ENCODE measurements at regions not wholly inside any gene's neighbourhood (a gene's known extent, or its start where the extent isn't known, plus 50 kb on each side); places are given as distances from the start of the nearest gene placed in this dataset.

DNA sequence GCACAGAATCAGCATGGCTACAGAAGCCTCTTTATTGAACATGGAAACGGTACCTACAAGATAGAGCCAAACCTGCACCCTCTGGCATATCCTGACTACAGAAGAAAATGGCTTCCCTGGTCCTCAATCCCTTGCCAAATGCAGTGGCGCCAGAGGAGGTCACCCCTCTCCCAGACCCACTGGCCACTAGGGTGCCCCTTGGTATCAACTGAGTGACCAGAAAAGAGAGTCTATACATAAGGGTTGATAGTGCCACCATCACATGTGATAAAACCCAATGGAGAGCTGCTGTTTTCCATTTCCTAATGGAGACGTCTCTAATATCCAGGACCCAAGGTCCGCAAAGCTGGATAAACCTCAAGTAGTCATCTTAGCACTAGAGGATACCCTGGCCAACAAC, 52.7 kb upstream of the ALK start:
- no peak for DNase-seq

GRCh38 chr2:29977284-29977683, 55.9 kb upstream of the ALK start:
- DNase-seq: no peak

GRCh38 chr2:29981402-29981801, 60.0 kb upstream of the ALK start:
- DNase-seq: no peak

GRCh38 chr2:29983308-29983707, 61.9 kb upstream of the ALK start:
- DNase-seq: no peak

- DNase-seq: no peak
These were observed 65.8 kb upstream of the ALK start for GRCh38 chr2:29987146-29987545.

DNA sequence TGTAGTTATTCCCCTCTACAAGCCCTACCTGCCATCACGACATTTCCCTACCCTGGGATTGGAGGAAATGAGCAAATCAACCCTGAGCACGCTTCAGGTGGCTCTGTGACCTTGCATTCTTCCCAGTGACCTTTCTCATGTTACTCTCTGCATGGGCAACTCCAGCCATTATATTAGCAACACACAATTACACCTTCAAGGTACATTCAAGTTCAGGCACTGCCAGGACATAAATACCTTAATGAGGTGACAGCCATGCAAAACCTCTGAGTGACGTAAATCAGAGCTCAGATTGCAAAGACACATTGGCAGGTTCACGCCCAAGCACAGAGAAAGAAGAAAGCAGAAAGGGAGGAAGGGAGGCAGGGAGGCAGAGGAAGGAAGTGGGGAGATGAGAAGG, 68.7 kb upstream of the ALK start:
- DNase-seq: no peak

DNA sequence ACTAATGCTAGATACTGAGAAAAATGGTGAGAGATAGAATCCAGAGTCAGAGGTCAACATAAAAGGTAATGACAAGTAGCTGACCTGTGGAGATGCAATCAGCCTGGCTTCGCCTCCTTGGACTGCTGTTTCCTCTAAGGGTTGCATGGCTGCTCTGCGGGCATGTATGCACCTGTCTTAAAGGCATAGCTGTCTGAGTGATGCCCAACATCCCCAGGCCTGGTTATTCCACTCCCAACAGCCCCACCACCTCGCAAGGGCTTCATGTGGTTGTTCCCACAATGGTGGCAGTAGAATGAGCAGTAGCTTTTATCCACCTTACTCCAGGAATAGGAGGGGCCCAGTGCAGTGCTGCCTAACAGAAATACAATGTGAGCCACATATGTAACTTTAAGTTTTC, 69.7 kb upstream of the ALK start:
- no peak for DNase-seq

DNA sequence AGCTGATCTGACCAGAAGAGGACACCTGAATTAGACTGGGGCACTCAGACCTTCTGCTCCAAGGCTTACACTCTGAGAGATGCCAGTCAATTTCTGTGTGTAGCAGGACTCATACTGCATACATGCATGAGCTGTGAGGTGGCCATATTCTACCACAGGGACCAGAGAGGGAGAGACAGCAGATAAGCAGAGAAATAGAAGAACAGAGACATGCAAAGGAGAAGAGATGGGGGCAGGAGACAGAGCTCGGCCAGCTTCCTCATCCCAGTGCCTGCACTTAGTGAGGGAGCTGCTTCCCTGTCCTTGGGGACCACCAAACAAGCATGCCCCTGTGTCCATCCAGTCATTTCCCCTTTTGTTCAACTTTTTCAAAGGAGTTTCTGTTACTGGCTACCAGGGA, 73.9 kb upstream of the ALK start:
- no peak for DNase-seq

DNA sequence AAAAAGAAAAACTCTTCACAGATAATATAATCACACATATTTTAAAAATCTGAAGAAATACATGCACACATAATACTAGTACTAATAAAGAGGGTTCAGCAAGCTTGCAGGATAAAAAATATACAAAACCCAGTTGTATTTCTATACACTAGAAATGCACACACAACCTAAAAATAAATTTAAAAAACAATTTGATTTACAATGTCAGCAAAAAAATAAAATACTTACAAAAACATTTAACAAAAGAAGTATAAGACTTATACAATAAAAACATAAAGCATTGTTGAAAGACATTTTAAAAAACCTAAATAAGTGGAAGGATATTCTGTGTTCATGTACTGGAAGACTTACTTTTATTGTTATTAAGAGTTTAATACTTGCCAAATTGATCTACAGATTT, 81.7 kb upstream of the ALK start:
- DNase-seq: no peak

DNA sequence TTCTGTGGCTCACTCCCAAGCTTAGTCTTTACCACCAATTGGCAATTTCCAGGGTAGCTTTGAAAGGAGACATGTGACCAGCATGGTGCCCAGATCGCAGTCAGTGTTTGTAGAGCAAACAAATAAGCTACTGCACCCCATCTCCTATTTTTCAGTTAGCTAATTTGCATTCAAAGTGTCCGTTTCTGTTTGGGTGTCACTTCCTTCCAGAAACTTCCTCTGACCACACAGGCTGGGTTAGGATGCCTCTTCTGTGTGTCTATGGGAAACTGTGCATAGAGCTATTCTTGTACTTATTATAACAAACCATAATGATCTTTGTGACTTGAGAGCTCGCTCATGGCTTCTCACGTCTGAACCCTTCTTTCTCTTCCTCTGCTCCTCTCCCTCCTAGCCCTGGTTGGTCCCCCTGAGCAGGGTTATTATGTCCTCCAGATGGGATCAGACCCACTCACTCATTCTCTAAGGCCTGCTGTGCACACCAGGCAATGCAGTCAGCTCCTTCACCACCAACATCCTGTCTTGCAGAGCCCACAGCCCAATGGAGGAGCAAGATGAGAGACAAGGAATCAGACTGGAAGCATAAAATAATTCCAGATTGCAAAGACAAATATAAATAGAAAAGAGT, 101.2 kb upstream of the ALK start:
- no peak for DNase-seq

- no peak for DNase-seq
These were observed 102.9 kb upstream of the ALK start for GRCh38 chr2:30024281-30024680.

DNA sequence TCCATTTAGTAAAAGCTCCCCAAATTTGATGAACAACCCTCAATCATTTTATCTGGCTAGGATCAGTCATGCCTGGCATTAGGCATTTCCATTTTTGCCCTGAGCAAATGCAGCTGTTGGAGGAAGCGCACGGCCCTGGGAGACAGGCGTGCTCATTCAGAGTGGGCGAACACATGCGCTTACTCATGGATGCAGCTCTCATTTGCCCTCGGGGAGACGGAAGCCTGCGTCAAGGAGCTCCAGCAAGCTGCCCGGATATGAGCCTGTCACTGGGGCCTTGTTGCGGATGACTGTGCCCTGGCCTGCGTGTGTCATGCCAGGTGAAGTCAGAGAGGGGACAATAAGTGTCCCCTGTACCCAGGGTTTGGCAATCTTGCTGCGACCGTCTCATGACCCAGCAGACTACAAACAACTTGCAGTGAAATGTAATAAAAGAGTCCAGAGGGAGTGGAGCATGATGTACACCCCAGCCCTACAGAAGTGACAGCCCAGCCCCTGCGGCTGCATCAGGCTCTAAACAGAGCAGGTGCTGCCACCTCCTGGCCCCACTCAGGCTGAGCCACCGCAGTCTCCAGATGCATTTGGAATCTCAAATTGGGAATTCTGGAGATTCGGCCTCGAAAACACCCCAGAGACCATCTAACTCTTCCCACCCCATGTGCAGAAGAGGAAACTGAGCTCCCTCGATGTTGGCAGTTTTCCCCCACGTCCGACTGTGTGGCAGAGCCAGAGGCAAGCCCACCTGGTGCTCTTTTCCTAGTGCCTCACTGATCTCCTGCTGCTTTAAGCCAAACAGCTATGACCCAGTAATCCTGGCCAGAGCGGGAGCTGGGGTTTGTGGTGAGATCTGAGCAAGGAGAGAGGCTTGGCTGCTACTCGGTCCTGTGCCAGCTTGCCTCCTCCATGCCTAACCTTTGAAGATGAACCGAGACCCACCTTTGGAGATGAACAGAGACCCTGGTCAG, 105.0 kb upstream of the ALK start:
- DNase-seq: no peak

DNA sequence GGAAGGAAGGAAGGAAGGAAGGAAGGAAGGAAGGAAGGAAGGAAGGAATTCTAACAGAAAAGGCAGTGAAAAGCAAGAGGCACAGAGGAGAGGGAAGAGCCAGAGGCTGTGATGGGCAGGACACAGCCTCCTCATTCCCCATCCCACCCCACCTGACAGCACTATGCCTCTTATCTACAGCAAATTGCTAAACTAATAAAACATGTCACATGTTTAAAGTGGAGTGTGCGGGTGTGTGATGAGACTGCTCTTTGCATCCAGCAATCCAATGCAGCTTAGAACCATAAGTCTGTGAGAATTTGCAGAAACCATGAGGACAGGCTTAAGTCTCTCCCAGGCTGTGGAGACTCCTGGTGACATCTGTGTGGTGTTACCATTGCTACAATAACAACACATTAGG, 108.4 kb upstream of the ALK start:
- DNase-seq: no peak

DNA sequence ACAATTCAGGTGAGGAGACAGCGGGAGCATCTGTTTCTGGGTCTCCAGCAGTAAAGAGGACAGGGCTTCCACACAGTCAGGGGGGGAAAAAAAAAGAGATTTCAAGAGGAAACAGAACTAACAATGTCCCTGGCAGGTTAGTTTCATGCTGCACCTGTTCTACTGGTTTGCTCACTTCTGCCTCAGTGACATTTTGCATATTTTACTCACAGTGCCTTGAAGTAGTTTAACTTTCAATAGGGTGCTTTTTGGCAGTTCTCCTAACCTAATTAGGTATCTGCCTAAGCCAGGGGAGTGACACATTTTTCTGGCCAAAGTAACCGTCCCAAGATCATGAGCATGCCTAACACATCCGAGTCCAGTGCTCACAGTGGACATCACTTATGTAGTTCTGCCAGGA, 109.0 kb upstream of the ALK start:
- no peak for DNase-seq

DNA sequence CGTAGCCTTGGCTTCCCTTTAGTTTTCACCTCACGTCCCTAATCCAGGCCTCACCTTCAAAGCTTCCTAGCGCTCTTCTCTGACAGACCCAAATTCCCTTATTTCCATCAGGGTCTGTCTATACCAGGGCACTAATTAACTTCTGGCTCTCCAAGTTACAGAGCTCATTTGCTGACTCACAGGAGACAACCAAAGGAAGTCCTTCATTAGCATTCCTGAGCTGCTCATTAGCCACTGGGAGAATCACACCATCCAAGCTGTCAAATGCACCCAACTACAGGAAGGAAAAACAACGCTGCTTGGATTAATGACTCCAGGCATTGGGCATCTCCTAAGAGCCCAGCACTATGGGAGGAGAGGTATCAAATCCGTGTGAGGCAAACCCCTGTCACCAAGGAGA, 109.8 kb upstream of the ALK start:
- DNase-seq: no peak

DNA sequence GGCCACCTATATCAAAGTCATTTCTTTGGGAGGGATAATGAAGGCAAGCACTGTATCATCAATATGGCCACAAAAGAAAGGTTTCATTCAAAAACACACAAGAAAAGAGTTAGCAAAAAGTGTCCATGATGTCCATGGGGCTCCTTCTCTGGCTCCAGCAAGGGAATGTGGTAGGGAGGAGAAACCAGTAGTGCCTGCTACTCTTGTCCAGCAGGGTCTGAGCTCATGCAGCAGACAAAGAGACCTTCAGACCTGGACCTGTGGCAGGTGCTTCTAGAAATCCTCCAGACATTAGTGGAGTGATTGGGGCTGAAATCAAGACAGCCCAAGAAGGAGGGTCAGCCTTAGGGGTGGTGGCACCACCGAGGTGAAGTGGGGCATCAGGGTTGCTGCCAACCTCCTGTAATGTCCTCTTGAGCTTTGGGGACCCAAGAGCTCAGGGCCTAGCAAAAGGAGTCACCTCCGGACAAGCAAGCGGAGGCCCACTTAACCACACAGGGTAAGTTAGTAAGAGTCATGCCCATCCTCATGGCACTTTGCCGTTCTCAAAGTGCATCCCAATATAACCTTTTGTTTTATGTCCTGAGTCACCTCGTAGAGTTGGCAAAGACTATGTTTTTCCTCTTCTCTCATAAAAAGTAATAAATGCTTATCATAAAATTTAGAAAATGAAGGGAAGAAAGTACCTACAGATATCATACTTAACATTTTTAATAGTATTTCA, 112.6 kb upstream of the YPEL5 start:
- no peak for DNase-seq

DNA sequence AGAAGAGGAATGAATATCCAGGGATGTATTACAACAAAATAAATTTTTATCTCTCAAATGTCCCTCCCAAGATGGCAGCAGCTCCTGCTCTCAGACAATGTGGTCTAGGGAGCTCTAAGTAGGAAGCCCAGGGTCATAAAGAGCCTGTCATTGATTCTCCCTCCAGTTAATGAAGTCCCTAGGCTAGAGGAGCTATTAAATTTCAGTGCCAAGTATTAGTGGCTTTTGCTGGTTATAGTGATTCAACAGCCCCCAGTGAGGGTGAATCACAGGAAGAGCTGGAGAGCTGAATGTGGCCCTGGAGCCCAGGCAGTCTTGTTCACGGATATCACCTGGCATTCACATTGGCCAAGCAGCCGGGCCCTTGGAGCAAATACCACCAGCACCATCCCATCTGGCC, 109.8 kb upstream of the YPEL5 start:
- no peak for DNase-seq

GRCh38 chr2:30038419-30038818, 108.4 kb upstream of the YPEL5 start:
- no peak for DNase-seq

- no peak for DNase-seq
These were observed 107.7 kb upstream of the YPEL5 start for GRCh38 chr2:30039101-30039500.

GRCh38 chr2:30040147-30040546, 106.7 kb upstream of the YPEL5 start:
- no peak for DNase-seq

DNA sequence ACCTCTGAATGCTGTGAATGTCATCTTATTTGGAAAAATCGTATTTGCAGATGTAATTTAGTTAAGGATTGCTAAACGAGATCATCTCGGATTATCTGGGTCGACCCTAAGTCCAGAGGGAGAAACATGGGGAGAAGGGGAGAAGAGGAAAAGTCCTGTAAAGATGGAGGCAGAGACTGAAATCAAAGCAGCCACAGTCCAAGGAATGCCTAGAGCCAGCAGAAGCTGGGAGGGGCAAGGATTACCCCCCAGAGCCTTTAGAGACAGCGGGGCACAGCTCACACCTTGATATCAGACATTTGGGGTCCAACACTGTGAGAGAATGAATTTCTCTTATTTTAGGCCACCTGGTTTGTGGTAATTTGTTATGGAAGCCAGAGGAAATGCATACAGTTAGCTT, 104.9 kb upstream of the YPEL5 start:
- DNase-seq: no peak

- DNase-seq: no peak
These were observed 100.4 kb upstream of the YPEL5 start for GRCh38 chr2:30046396-30046795.

- no peak for DNase-seq
These were observed 99.8 kb upstream of the YPEL5 start for GRCh38 chr2:30046979-30047378.

- DNase-seq: no peak
These were observed 98.1 kb upstream of the YPEL5 start for GRCh38 chr2:30048636-30049175.
